ENCODE measurements at regions not wholly inside any gene's neighbourhood (a gene's known extent, or its start where the extent isn't known, plus 50 kb on each side); places are given as distances from the start of the nearest gene placed in this dataset.

- ChIA-PET CTCF (no interaction called here), POLR2A (no interaction called here)
- no peak for DNase-seq (ENCODE audit: extremely low spot score)
- no peak for TF ChIP-seq NFRKB (IDR thresholded peaks at IDR 0.05)
- TF ChIP-seq FOXK2 (IDR thresholded peaks at IDR 0.05), result no peak
- no peak for TF ChIP-seq LEF1 (IDR thresholded peaks at IDR 0.05; ENCODE audit: borderline replicate concordance)
- TF ChIP-seq L3MBTL2 (conservative IDR thresholded peaks at IDR 0.05), result no peak
- no peak for TF ChIP-seq CTBP1 (IDR thresholded peaks at IDR 0.05; ENCODE audit: borderline replicate concordance)
- no peak for TF ChIP-seq FOXA1 (IDR thresholded peaks at IDR 0.05)
These were observed 848.0 kb downstream of the TUSC7 start for GRCh38 chr3:117557464-117558090.

DNA sequence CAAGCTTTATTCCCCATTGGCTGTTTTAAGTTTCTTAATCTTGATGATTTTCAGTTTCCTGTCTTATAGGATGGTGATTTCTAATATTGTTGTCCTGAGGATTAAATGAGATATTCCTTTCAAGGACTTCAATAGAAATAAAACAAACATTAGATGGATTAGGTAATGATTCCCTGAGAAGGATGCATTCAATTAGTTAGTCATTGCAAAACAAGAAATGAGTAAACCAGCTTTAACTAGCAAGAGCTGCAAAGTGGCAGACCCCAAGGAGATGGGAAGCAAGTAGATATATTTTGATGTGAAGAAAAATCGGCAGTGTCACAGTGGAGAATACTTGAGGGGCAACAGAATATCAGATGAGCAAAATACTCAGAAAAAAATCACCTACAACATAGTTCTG lies 849.1 kb downstream of the TUSC7 start:
- TF ChIP-seq FOXK2 (IDR thresholded peaks at IDR 0.05) (no peak), SUZ12 (IDR thresholded peaks at IDR 0.05) (no peak), L3MBTL2 (conservative IDR thresholded peaks at IDR 0.05) (no peak), LEF1 (IDR thresholded peaks at IDR 0.05; ENCODE audit: borderline replicate concordance) (no peak), SP1 (IDR thresholded peaks at IDR 0.05) (no peak), FOXM1 (IDR thresholded peaks at IDR 0.05; ENCODE audit: borderline replicate concordance) (no peak), FOXA1 (IDR thresholded peaks at IDR 0.05) (no peak), ZNF384 (IDR thresholded peaks at IDR 0.05) (no peak), ELF4 (IDR thresholded peaks at IDR 0.05) (no peak)
- TF ChIP-seq, protein P1, sequence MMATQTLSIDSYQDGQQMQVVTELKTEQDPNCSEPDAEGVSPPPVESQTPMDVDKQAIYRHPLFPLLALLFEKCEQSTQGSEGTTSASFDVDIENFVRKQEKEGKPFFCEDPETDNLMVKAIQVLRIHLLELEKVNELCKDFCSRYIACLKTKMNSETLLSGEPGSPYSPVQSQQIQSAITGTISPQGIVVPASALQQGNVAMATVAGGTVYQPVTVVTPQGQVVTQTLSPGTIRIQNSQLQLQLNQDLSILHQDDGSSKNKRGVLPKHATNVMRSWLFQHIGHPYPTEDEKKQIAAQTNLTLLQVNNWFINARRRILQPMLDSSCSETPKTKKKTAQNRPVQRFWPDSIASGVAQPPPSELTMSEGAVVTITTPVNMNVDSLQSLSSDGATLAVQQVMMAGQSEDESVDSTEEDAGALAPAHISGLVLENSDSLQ (IDR thresholded peaks at IDR 0.05), result no peak
- ChIA-PET POLR2A (no interaction called here), CTCF (no interaction called here)
- DNase-seq (ENCODE audit: extremely low spot score), result no peak

DNA sequence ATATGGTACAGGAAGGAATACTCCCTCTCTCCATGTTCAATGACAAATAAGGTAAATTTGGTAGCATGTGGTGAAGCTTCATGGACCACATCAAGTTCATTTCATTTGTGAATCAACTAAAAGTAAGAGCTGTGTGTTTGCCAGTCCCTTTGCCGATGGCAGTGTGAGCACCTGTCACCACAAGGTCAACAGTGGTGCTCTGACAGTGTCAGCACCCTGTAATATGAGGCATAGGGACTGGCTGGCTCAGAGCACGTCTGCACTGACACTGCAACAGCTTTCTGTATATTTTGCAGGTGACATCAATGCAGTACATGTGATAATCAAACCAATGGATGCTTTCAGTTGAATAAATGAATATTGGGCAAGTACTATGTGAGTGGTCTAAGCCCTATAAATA lies 852.4 kb downstream of the TUSC7 start:
- POLR2A ChIA-PET, result no interaction called here
- no peak for DNase-seq (ENCODE audit: extremely low spot score)
- CTCF ChIA-PET, result no interaction called here
- TF ChIP-seq ELF4 (IDR thresholded peaks at IDR 0.05) (no peak), FOXM1 (IDR thresholded peaks at IDR 0.05; ENCODE audit: borderline replicate concordance) (no peak), NFRKB (IDR thresholded peaks at IDR 0.05) (no peak), HDGF (IDR thresholded peaks at IDR 0.05; ENCODE audit: borderline replicate concordance) (no peak)

DNA sequence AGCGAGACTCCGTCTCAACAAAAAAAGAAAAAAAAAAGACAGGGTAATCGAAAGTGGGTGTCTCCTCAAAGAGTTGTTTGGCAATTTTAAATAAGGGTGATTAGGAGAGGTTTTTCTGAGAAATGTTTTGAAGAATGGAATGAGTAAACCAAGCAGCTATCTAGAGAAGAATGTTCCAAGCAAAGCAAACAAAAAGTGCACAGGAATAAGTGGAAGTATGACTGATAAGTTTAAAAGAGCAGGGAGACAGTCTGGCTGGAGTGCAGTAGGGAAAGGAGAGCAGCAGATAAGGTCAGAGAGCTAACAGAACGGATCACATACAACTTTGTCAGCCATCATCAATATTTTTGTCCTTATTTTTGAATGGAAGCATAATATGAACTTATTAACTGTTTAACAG lies 853.5 kb downstream of the TUSC7 start:
- DNase-seq (ENCODE audit: extremely low spot score), result no peak
- CTCF ChIA-PET, result no interaction called here
- POLR2A ChIA-PET, result no interaction called here
- TF ChIP-seq TARDBP (IDR thresholded peaks at IDR 0.05), result no peak
- no peak for TF ChIP-seq SP1 (IDR thresholded peaks at IDR 0.05)
- TF ChIP-seq HDGF (IDR thresholded peaks at IDR 0.05; ENCODE audit: borderline replicate concordance), result no peak
- TF ChIP-seq, protein P1 (IDR thresholded peaks at IDR 0.05), result no peak
- no peak for TF ChIP-seq ZNF384 (IDR thresholded peaks at IDR 0.05)
- TF ChIP-seq NFRKB (IDR thresholded peaks at IDR 0.05), result no peak
- TF ChIP-seq FOXA1 (IDR thresholded peaks at IDR 0.05), result no peak
- no peak for TF ChIP-seq ARNT (IDR thresholded peaks at IDR 0.05)
- TF ChIP-seq FOXM1 (IDR thresholded peaks at IDR 0.05; ENCODE audit: borderline replicate concordance), result no peak
- TF ChIP-seq FOXK2 (IDR thresholded peaks at IDR 0.05), result no peak

GRCh38 chr3:117565777-117566176 lies 856.2 kb downstream of the TUSC7 start:
- CTCF ChIA-PET, result no interaction called here

DNA sequence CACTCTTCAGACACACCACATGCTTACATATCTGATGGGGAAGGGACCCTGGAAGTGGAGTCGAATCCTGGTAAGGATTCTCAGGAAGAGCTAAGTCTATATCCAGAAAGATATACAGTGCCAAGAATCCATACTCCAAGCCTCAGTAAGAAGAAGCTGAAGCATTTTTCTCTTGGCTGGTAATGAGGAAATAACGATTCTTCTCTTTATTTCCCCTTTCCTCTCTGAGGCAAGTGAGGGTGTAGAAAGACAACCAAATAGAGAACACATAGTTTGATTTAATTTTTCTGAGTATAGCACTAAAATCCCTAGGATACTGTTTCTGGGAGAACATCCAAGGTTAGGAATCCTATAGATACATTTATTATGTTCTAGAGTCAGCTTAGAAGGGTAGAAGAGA lies 857.3 kb downstream of the TUSC7 start:
- DNase-seq (ENCODE audit: extremely low spot score), result no peak
- TF ChIP-seq NFRKB (IDR thresholded peaks at IDR 0.05) (no peak), LEF1 (IDR thresholded peaks at IDR 0.05; ENCODE audit: borderline replicate concordance) (no peak), ARNT (IDR thresholded peaks at IDR 0.05) (no peak), HDGF (IDR thresholded peaks at IDR 0.05; ENCODE audit: borderline replicate concordance) (no peak), L3MBTL2 (conservative IDR thresholded peaks at IDR 0.05) (no peak), SUZ12 (IDR thresholded peaks at IDR 0.05) (no peak), FOXK2 (IDR thresholded peaks at IDR 0.05) (no peak), FOXA1 (IDR thresholded peaks at IDR 0.05) (no peak), ELF4 (IDR thresholded peaks at IDR 0.05) (no peak), CTBP1 (IDR thresholded peaks at IDR 0.05; ENCODE audit: borderline replicate concordance) (no peak)
- TF ChIP-seq, protein P1 (IDR thresholded peaks at IDR 0.05), result no peak
- ChIA-PET POLR2A (no interaction called here), CTCF (no interaction called here)

More at GRCh38 chr3:117565777-117566176, 856.2 kb downstream of the TUSC7 start:
- TF ChIP-seq L3MBTL2 (conservative IDR thresholded peaks at IDR 0.05), result no peak
- TF ChIP-seq ZNF384 (IDR thresholded peaks at IDR 0.05), result no peak
- no peak for TF ChIP-seq FOXK2 (IDR thresholded peaks at IDR 0.05)
- TF ChIP-seq, protein P1 (IDR thresholded peaks at IDR 0.05), result no peak
- no peak for TF ChIP-seq SP1 (IDR thresholded peaks at IDR 0.05)
- TF ChIP-seq CTBP1 (IDR thresholded peaks at IDR 0.05; ENCODE audit: borderline replicate concordance), result no peak
- TF ChIP-seq FOXA1 (IDR thresholded peaks at IDR 0.05), result no peak
- TF ChIP-seq NFRKB (IDR thresholded peaks at IDR 0.05), result no peak
- TF ChIP-seq LEF1 (IDR thresholded peaks at IDR 0.05; ENCODE audit: borderline replicate concordance), result no peak
- TF ChIP-seq TARDBP (IDR thresholded peaks at IDR 0.05), result no peak
- no peak for TF ChIP-seq ELF4 (IDR thresholded peaks at IDR 0.05)
- TF ChIP-seq BHLHE40 (IDR thresholded peaks at IDR 0.05; ENCODE audit: borderline replicate concordance), result no peak
- TF ChIP-seq FOXM1 (IDR thresholded peaks at IDR 0.05; ENCODE audit: borderline replicate concordance), result no peak
- no peak for DNase-seq (ENCODE audit: extremely low spot score)
- POLR2A ChIA-PET, result no interaction called here
